ENCODE measurements at regions not wholly inside any gene's neighbourhood (a gene's known extent, or its start where the extent isn't known, plus 50 kb on each side); places are given as distances from the start of the nearest gene placed in this dataset.
"Not testable (repeated sequence)": the region's sequence is repeated elsewhere in the genome, so short reads cannot be mapped to it uniquely, and the experiment has no call there.

DNA sequence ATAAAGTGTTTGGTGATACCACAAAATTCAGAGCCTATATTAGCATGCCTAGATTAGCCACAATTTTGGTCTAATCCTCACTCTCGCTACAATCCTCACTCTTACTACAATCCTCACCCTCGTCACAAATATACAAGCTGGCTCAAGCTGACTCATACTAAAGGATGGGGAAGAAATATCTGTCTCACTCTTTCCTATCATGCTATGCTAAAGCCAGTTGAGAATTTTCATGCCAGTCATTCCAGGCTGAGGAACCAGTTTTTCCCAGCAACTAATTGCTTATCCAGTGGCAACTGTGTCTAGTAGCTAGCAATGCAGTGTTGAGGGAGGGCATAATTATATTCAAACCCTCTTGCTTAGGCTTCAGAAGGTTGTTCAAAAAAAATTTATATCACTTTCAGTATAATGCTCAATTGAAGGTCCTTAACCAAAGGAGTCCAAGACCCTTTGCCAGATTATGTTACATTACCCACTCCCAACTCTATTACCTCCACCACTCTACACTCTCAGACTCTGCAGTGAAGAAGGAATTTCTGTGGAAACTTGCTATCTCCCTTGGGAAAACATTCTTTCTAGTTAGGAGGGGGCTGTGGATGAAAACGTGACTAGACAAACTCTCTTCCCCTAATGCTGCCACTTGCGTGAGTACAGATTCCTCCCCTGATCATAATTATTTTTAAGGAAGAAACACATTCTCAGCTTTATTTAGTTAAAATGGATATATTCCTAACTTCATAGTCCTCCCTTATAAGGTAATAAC lies 810.3 kb upstream of the ACO1 start:
- no peak for DNase-seq

- DNase-seq = no peak
Observed at GRCh38 chr9:31582071-31582470, 802.4 kb upstream of the ACO1 start.

DNA sequence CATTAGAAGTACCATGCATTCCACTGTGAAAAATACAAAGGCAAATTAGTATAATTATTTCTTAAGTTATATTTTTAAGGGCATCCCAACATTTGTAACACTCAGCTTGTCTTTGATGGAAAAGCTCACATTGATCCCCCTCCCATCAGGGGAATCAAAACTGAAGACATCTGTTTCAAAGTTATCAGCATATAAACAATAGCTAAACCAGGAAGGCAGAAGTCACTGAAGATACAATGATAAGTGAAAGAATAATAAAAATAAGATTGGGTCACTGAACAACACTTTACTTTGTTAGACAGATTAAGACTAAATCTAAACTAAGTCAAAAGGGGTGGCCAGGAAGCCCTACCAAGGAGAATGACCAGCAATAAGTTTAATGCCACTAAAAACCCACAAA lies 801.9 kb upstream of the ACO1 start:
- DNase-seq = no peak

DNA sequence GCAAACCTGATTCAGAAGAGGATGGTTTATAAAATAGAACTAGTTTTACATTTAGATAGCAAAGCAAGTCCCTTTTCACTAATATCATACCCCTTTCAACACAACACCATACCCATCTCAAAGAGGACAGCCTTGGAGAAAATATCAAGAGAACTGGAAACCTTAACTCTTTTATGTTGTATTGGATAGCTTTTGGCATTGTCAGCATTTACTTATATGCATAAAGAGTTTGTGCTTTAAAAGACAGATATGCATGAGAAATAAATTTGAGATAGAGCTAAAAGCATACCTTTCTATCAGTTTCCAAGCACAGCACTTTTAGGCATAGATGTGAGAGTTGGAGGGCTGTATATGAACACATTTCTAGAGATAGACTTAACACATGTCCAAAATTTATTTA lies 799.3 kb upstream of the ACO1 start:
- DNase-seq = no peak

DNA sequence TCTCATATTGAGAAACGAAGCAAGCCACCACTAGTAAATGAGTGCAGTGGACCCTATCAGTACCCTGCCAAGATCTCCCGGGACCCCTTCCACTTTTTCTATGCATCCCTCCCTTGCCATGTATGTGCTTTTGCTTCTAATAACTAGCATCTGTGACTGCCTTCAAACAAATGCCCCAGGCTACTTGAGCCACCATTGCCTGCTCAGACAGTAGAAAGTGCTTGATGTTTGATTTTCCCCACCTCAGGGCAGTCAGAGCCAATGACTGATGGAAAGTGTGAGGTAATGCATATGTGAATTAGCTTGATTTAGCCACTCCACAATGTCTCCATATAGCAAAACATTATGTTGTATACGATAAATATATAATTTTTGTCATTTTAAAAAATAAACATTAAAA lies 797.3 kb upstream of the ACO1 start:
- no peak for DNase-seq

DNA sequence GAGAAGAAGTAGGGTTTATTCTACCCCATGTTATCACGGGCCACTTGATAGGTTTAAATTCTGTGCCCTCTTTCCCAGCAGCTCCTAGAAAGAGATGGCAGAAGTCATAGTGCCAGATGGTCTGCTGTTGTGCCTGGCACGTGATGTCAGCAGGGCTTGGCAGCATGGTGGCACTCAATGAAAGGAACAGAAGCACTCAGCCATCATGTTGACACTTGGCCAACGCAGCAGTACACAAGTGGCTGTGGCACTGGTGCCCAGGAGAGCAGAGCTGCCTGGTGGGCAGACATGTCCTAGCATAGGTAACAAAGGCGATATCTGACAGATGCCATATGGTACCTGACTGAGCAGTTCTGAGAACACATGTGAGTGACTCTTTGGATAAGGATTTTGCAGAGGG lies 796.4 kb upstream of the ACO1 start:
- no peak for DNase-seq

DNA sequence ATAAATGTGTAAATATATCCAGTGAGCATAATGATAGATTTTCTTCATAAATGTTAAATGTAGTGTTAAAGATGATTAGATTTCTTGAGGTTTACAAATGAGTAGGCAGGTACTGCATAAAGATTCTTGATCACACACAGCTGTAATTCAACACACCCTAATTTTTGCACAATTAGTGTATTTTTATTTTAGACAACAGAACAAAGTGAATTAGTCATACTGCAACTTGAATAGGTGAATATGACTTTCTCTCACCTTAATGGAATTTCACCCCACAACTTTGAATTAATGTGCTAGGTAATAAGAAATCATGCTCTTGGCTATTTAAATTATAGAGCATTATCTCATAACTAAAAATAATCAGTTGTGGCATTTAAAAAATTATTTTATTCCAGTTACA lies 795.7 kb upstream of the ACO1 start:
- DNase-seq = no peak

DNA sequence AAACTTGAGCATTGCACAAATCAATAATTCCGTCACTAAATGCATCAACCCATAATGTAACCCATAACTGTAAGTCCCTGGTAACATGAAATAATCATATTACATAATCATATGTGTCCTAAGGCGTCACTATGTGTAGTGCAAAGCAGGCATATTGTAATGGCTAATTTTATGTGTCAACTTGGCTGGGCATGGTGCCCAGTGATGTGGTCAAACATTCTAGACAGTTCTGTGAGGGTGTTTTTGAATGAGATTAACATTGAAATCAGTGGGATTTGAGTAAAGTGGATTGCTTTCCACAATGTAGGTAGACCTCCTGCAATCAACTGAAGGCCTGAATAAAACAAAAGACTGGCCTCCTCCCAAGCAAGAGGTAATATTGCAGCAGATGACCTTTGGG lies 794.4 kb upstream of the ACO1 start:
- no peak for DNase-seq

- DNase-seq = not testable (repeated sequence)
Observed at GRCh38 chr9:31597086-31597485, 787.4 kb upstream of the ACO1 start.

DNA sequence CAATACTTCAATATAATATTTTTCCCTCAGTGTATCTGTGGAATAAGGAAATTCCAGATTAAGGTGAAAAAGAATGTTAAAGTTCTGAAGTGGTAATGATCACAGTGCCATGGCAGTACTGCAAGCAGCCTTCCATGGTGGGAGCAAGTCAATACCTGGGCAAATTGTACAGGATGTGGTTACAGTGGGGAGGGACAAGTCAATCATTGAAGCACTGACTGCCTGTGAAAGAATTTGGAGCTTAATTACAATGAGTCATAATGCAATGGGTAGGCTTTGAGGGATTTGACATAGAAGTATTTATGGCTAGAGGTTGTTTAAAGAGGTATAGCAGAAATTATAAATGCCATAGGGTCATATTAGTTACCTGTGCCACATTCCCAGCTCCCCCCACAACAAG lies 786.5 kb upstream of the ACO1 start:
- no peak for DNase-seq

DNA sequence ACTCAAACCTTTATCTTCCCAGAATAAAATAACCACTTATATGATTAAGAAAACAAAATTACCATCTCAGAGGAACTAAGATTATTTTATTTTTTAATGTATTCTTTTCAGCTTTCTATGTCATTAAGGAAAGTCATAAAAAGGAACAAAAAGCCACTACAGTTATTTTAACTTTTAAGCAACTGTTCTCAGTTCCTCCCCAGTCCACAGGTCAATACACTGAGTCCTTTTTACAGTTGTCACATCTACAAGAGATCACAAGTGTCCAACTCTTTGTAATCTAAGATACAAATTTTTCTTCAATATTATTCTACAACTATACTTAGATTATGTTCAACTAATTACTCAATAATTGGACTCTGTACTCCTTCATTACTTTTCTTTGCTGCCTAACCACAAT lies 782.8 kb upstream of the ACO1 start:
- no peak for DNase-seq

GRCh38 chr9:31604531-31604930 lies 779.9 kb upstream of the ACO1 start:
- DNase-seq = no peak

DNA sequence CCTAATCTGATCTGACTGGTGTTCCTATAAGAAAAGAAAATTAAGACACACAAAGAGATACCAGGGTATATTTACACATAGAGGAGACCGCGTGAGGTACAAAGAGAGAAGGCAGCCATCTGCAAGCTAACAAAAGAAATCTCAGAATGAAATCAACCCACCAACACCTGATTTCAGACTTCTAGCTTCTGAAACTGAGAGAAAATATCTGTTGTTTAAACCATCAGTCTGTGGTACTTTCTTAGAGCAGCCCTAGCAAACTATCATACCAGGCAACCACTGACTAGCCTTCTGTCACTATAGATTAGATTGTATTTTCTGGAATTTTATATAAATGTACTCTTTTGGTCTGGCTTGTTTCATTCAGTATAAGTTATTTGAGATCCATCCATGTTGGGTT lies 779.3 kb upstream of the ACO1 start:
- DNase-seq = no peak

GRCh38 chr9:31606678-31607077 lies 777.8 kb upstream of the ACO1 start:
- DNase-seq = no peak

GRCh38 chr9:31608416-31608815 lies 776.0 kb upstream of the ACO1 start:
- DNase-seq = no peak

- DNase-seq = no peak
Observed at GRCh38 chr9:31608881-31609280, 775.6 kb upstream of the ACO1 start.

GRCh38 chr9:31612336-31613030 lies 772.0 kb upstream of the ACO1 start:
- DNase-seq = no peak

DNA sequence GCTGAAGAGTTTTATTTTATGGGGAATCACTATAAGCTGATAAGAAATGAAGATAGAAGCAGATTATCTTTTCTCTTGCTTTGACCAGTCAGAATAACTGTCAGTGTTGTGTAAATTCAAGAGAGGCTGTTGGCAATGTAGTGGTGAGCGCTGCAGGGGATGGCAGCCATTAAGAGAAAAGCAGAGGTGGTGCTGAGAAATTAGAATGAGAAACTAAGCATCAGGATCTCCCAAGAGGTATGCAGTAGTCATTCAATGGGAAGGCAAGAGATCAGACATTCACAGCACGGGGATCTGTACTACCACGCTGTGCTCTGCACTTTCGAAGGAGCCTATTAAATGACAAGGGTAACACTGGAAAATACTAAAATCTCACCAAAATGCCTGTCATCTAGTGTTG lies 768.5 kb upstream of the ACO1 start:
- DNase-seq = no peak

DNA sequence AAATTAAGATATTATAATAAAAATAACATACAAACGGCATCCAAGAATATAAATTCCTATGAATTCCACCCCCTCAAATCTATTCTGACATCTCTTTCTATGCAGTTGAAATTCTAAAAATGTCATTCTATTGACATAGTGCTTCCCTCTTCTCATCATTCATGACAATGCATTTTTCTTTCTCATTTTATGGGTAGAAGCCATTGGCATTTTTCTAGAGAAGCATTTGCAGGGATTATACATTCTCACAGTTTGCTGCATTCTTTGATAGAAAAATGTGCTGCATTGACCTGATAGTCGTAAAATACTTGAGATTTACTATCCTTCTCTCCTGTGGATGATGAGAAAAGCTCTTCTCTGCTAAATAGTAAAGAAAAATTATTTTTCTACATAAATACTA lies 760.9 kb upstream of the ACO1 start:
- DNase-seq = no peak

DNA sequence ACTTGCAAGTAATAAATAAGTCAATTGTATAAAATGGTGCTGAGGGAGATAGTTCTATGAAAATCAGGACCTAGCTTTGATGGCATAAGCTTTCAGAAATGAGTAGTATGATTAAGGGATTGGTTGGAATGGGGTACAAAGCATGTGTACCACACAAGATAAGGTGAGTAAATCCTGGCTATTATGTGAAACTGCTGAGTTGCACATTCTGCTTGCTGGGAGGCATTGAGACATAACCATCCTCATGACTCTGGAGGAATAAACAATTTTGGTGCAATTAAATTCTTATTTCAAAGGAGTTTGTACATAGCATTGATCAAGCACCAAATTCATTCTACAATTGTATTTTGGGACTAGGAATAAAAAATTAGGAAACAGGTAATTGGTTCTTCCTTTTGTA lies 755.2 kb upstream of the ACO1 start:
- DNase-seq = no peak

- no peak for DNase-seq
Observed at GRCh38 chr9:31637265-31637664, 747.2 kb upstream of the ACO1 start.

- no peak for DNase-seq
Observed at GRCh38 chr9:31637861-31638260, 746.6 kb upstream of the ACO1 start.

DNA sequence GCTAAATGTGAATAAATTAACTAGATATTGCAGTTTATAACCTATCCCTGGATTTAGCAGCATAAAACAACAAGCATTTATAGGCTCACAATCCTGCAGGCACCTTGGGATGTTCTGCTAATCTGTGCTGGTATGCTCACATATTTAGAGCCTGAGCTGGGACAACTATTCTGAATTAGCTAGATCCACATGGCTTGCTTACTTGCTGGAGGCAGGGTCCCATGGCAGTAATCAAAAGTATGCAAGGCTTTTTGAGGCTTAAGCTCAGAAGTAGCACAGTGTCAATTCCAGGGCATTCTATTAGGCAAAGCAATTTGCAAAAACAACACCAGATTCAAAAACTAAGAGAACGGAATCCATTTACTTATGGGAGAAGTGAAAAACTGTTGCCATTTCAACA lies 745.0 kb upstream of the ACO1 start:
- DNase-seq = no peak

DNA sequence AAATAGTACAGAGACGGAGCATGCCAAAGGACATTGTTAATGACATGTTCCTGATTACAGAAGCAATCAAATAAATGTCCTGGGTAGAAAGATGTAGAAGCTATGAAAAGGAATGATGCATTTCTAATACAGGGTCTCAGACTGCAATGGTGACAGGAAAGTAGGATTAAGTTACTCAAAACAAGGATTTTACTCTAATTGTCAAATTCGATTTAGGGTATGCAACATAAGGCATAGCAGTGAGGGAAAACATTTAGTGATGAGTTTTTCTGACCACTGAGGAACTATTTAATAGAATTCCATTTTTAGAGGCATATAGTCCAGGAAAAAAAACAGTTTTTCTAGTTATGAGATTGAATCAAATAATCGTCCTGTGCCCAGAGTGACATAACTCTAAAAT lies 715.1 kb upstream of the ACO1 start:
- no peak for DNase-seq

DNA sequence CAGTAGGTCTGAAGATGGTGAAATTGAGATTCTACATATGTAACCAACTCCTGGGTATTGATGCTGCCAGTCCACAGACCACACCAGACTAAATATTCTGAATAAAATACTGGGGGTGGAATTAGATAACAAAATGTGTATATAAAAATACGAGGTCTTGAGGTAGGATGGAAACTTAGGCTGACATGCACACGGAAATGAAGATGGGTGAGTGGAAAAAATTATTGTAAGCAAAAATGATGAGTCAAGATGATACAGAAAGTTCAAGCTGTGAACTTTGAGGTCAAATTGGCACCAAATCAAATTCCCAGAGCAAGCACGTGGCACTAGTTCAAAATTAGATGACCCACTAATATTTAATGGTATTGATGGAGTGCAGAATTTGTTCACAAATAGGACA lies 713.4 kb upstream of the ACO1 start:
- DNase-seq = no peak

All from GOT3 (cell line).